K562 (cell line): ENCODE measurements at regions not wholly inside any gene's neighbourhood (a gene's known extent, or its start where the extent isn't known, plus 50 kb on each side); places are given as distances from the start of the nearest gene placed in this dataset.

ENCODE experiments used
- DDX20 ChIP-seq: fragments of 450-650 bp; IDR thresholded peaks from 2 replicates; pipeline ENCODE4 v1.6.1; 2016; ENCODE audit warnings: missing genetic modification characterization, low read depth, mild to moderate bottlenecking, missing compliant biosample characterization, moderate library complexity
- ZFP91 ChIP-seq: sonication (generic); formaldehyde crosslinking; IDR thresholded peaks from 2 replicates; pipeline ENCODE4 v1.8.0; 2022; ENCODE audit warnings: mild to moderate bottlenecking, missing genetic modification reagents
- ZNF165 ChIP-seq: fragments of 250-450 bp; sonication (Bioruptor Pico); IDR thresholded peaks from 2 replicates; pipeline ENCODE4 v1.4.0; 2020; ENCODE audit warnings: borderline replicate concordance

GRCh38 chr5:29276371-29276770 lies 1917.1 kb upstream of the CDH6 start:
- TF ChIP-seq ZNF165 (CRISPR knock-in tag) (no peak), ZFP91 (CRISPR knock-in tag) (no peak), DDX20 (tag) (no peak)
